DND-41 (cell line): ENCODE measurements at regions not wholly inside any gene's neighbourhood (a gene's known extent, or its start where the extent isn't known, plus 50 kb on each side); places are given as distances from the start of the nearest gene placed in this dataset.

Source experiments
- CTCF ChIP-seq: IDR thresholded peaks from 2 replicates; pipeline ENCODE4 v1.5.1; 2012; ENCODE audit warnings: borderline replicate concordance, low read length, moderate library complexity, mild to moderate bottlenecking; ENCODE audit not compliant: poor library complexity, severe bottlenecking; ENCODE audit errors: extremely low read depth
- EZH2 ChIP-seq: IDR thresholded peaks from 3 replicates; pipeline ENCODE4 v1.6.1; 2012; ENCODE audit warnings: borderline replicate concordance, low read depth, mild to moderate bottlenecking, moderate library complexity, low read length, inconsistent platforms; ENCODE audit not compliant: severe bottlenecking

- TF ChIP-seq CTCF, result no peak
- TF ChIP-seq EZH2, result no peak
Measured at GRCh38 chr5:60372786-60373185, 327.2 kb downstream of the DEPDC1B start.
